Stimulated activated CD4-positive, alpha-beta T cell treated with anti-CD3 and anti-CD28 coated beads, Interleukin-2, amount 100 ng/mL, for 24 hours (primary cell): ENCODE measurements at regions not wholly inside any gene's neighbourhood (a gene's known extent, or its start where the extent isn't known, plus 50 kb on each side); places are given as distances from the start of the nearest gene placed in this dataset.
A peak's percentile ranks its signal among the peaks of the same experiment; 100 is the strongest.
"Not testable (repeated sequence)": the region's sequence is repeated elsewhere in the genome, so short reads cannot be mapped to it uniquely, and the experiment has no call there.

Experiments used
- DNase-seq, 2 donors: peaks; one replicate each; pipeline ENCODE4 v3.0.0-alpha.2; 2020

DNA sequence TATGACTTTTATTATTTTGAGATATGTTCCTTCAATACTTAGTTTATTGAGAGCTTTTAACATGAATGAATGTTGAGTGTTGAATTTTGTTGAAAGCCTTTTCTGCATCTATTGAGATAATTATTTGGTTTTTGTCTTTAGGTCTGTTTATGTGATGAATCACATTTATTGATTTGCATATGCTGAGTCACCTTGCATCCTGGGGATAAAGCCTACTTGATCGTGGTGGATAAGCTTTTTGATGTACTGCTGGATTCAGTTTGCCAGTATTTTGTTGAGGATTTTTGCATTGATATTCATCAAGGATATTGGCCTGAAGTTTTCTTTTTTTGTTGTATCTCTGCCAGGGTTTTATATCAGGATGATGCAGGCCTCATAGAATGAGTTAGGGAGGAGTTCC lies 106.5 kb upstream of the DAZL start:
- DNase-seq: not testable (repeated sequence)

DNA sequence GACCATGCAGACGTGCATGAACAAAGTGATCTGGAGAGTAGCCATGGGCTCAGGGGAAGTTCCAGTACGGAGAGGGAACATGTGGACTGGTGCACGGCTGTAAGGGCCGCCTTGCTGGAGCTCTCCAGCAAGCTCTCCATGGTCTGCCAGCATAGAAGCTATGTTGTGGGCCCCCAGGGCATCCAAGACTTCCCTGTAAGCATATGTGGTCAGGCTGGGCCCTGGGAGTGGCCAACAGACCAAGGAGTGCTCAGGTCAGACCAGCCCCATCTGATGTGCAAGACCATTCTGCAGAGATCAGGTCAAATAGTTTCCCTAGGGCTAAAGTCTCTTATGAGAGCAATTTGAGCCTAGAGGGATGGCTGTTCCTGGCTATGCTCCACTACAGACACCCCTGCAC lies 110.1 kb upstream of the DAZL start:
- DNase-seq: no peak

DNA sequence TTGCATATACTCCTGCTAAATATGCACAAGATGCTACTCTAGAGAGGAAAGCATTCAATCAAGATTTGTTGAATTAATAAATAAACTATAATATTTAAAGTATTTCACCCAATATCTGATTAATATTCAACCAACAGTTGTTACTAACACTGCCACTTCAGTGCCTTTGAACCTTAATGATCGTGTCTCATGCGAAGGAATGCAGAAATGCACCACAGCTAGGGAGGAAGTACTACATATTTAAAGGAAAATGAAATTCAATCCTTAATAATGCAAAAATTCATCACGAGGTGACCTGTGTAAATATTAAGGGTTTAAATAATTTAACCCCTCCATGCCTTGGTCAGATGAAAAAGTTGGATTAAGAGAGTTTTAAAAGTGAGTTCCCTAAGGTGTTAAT lies 114.2 kb upstream of the DAZL start:
- no peak for DNase-seq

DNA sequence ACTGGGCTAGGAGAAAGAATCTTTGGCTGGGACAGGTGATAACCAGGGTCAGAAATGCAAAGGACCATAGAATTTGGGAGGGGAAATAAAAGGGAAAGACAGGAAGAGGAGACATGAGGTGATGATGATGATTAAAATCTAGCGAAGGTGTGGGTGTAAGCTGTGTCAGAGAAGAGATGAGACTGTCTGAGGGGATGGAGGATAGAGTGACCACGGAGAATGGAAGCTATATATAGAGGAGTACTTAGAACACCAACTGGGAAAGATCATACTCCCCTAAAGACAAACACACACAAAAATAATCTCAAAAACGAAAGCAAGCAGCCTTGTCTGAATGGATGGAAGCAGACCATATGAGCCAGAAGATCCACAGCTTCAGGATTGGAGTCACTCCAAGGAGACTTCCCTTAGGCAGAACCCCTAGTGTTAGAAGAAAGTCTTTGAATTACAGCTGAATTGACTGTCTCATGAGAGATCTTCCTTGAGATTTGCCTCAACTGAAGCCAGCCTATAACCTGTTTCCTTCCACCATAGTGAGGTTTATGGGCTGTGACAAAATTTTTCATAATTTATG lies 115.2 kb upstream of the DAZL start:
- DNase-seq: no peak

DNA sequence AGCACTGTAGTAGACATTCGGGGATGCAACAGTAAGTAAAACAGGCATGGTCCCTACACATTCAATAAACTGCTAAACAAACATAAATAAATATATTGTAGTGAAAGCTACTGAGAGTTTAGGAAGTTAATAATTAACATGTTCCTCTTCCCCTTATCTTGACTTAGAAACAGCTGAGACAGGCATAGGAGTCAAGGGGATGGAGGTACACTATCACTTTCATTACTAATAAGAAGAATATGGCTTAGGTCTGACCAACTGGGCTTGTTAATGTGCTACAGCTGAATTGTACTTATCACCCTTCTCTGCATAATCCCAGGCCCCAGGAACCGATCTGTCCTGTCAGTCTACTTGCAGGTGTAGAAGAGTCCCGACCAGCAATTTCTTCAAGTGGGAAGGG lies 116.3 kb upstream of the DAZL start:
- DNase-seq: no peak

DNA sequence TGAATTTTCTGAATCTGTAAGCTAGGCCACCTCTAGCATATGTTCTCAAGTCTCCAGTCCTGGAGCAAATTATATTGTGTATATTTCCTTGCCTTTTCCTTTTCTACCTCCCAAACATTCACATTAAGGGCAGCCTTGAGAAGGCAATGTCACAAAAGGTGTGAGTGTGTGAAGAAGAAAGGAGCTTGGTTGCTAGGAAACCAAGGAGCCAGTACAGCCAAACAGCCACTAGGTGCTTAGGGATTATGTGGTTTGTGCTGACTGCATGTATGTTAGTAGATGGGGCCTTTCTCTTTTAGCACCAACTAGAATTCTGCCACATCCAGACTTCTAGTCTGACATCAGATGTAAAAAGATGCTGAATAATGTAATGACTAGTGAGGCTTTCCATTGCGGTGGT lies 118.8 kb upstream of the DAZL start:
- no peak for DNase-seq

DNA sequence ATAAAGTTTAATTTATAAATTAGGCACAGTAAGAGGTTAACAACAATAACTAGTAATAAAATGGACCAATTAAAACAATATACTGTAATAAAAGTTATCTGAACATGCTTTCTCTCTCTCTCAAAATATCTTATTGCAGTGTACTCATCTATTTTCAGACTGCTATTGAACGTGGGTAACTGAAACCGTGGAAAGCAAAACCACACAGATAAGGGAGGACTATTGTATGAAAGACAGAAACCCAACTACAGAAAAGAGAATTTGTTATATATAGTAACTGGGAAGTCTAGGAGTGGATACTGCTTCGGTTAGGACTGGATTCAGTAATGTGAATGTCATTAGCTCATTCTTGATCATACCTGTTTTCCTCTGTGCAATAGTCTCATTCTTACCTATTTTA lies 119.3 kb upstream of the DAZL start:
- DNase-seq: no peak

DNA sequence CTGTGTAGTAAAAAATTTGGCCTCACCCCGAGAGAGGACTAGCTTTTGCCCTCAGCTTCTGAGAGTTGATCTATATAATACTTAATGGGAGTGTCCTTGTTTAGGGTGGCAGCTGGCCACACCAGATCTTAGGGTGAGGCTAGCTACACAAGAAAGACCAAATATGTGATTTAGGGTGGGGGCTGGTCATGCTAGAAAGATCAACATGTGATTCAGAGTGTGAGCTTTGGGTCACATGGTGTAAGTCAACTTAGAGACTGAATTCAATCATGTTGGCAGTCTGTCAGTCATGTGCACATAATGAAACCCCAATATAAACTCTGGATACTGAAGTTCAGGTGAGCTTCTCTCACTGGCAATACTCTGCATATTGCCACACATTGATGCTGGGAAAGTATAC lies 120.7 kb upstream of the DAZL start:
- no peak for DNase-seq

DNA sequence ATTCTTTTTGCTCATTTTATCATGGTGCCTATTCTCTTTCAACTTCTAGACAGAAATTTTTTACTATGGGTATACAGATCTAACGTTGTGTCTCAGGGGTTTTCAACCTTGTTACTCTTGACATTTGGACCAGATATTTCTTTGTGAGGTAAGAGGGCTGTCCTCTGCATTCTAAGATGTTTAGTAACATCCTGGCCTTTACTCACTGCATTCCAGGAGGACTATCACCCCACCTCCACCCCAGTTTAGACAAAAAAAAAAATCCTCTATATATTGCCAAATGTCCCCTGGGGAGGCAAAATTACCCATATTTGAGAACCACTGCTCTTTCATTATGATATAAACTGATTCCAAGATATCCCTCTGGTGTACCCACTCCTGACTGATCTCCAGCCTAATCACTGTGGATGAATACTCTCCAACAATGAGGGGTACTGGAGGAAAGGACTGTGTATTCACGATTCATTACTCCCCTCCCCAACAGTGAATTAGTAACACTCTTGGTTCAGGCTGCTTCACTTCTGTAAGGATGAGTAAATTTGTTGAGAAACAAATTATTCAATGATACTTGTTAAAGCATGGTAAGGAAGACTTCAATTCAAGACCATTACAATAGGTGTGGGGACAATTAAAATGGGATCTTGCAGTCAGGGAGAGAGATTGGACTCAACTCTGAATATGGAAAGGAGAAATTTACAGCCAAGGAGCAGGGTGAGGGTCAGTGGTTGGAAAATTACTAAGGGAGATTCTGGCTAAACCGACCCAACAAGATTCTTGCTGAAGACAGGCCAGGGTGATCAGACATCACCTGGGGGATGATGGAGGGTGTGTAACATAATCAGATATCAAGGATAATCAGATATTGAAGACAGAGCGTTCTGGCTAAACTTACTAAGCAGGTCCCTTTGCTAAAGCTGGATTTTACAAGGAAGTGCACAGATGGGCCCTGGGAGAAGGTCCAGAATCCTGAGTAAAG lies 123.8 kb upstream of the DAZL start:
- no peak for DNase-seq

DNA sequence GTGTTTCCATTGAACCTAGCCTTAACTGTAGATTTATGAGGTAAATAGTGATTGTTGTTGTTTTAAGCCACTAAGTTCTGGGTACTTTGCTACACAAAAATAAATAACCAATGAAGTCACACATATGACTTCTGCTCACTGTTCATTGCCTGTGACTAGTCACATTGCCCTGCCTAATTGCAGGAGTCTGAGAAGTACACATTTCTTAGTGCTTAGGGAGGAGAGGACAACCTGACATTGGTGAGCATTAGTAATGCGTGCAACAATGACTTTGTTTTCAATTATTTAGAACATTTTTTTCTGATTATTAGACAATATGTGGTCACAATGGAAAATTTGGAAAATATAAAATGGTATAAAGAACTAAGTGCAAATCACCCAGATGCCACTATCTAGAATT lies 133.2 kb upstream of the DAZL start:
- DNase-seq: no peak

DNA sequence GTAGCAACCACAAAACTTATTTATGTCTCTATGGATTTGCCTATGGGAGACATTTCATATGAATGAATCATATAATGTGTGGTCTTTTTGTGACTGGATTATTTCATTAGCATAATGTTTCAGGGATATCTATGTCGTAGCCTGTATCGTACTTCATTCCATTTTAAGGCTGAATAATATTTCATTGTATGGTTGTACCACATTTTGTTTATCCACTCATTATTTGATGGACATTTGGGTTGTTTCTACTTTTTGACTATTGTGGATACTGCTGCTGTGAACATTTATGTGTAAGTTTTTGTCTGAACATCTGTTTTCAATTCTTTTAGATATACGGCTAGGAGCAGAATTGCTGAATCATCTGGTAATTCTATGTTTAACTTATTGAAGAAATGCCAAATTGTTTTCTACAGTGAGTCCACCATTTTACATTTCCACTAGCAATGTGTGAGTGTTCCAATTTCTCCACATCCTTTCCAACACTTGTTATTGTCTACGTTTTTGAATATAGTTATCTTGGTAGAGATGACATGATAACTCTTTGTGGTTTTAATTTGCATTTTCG lies 134.4 kb upstream of the DAZL start:
- no peak for DNase-seq

DNA sequence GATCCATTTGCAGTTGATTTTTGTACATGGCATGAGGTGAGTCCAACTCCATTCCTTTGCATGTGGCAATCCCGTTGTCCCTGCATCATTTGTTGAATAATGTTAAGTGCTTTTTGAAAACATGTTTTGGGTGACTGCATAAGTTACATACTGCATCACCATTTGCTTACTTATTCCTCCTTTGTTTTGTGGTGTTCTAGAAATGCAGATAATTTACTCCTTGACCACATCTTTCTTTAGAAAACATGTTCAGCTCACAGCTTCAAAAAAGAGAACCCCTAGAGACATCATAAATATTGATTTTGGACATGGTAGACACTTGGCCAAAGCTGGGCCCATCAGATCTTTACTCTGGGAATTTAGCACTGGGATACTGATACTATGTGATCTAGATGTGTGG lies 135.3 kb upstream of the DAZL start:
- no peak for DNase-seq

DNA sequence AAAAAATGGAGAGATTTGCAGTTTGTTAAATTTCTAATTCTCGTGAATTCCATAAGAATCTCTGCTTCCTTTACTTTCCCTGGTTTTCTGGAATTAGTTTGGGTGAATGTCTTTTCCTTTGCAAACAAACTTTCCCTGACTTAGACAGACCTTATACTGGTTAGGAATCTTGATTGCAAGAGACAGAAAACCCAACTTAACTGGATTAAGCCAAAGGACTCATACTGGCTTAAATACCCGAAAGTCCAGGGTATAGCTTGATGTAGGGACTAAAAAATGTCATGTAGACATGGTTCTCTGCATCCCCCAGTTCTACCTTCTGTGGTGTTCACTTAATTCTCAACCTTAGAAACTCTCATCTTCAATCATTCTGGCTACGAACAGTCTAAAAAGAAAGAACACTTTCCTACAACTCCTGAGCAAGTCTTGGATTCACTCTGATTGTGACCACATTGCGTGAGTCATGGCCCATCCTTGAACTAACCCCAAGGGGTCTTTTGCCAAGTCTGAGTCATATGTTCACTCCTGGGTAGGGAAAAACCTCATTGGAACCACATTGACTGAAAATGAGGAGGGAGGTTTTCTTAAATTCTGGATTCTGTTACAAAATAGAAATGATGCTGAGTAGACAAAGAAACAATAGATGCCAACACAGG lies 136.0 kb upstream of the DAZL start:
- peak in 1 of 2 donors; percentile 22 for DNase-seq

DNA sequence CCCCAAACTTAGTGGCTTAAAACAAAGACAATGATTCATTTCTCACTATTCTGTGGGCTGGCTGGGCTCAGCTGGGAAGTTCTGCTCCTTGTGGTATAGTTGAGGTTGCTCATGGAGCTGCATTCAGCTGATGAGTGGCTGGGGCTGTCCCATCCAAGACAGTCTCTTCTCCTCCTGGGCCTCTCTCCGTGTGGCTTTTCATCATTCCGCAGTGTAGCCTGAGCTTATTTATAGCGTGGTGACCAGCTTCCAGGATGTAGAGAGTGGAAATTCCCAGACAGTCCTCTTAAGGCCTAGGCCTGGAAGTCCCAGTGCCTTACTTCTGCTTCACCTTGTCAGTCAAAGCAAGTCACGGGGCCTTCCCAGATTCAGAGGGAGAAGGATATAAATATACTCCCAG lies 136.7 kb upstream of the DAZL start:
- DNase-seq: peak in 1 of 2 donors; percentile 27

DNA sequence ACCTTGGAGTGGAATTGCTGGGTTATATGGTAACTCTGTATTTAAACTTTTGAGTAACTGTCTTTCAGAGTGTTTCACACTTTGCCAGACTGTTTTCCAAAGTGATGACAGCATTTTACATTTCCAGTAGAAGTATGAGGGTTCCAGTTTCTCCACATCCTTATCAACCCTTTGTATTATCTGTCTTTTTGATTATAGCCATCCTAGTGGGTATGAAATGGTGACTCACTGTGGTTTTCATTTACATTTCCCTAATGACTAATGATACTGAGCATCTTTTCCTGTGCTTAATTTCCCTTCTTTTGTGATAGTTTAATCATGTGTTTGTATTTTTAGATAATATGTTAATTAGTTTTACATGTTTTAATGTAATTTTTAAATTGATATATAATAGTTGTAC lies 138.1 kb upstream of the DAZL start:
- DNase-seq: no peak

DNA sequence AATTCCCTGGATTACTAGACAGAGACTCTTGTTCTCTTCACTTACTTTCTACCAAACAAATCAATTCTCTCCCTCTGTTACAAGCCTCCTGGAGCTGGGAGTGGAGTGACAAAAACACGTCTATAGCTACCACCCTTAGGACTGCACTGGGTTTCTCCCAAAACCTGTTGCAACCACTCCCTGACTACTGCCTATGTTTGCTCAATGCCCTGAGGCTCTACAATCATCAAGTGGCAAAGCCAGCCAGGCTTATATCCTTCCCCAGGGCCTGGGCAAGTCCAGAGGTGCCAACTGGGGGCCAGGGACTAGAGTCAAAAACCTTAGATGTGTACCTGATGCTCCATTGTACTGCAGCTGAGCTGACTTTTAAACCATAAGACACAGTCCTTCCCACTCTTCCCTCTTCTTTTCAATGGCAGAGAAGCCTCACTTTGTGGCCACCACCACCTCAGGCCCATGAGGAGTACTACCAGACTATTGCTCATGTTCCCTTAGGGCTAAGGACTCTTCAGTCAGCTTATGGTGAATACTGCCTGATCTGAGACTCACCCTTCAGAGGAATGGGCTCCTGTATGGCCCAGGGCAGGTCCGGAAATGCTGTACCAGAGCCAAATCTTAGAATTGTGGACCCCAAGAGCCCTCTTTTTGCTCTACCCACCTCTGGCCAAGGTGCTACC lies 125.4 kb upstream of the PLCL2 start:
- DNase-seq: no peak

DNA sequence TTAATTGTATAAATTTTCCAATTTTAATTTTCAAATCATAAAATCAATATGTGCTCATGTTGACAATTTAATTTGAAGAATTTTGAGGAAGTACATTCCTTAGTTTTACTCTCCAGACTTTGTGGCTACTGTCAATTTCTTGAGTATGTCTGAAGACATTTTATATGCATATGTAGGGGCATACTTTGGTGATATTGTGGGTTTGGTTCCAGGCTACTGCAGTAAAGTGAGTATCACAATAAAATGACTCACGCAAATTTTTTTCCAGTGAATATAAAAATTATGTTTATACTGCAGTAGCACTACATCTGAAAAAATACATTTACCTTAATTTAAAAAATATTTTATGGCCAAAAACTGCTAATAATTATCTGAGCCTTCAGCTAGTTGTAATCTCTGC lies 123.2 kb upstream of the PLCL2 start:
- no peak for DNase-seq

DNA sequence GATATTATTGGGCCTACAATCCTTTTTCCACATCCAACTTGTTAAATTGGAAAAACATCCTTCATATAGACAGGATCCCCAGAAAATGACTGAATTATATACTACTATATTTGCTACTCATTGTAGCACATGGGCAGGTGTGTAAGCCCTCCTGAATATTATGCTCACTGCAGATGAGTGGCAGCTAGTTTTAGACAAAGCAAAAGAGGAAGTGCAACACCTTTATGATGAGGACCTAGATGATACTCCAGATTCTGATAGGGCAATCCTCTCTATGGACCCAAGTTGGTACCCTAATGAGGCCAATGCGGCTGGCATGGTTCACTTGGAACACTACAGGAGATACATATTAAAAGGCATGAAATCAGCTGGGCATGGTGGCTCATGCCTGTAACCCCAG lies 119.1 kb upstream of the PLCL2 start:
- no peak for DNase-seq

DNA sequence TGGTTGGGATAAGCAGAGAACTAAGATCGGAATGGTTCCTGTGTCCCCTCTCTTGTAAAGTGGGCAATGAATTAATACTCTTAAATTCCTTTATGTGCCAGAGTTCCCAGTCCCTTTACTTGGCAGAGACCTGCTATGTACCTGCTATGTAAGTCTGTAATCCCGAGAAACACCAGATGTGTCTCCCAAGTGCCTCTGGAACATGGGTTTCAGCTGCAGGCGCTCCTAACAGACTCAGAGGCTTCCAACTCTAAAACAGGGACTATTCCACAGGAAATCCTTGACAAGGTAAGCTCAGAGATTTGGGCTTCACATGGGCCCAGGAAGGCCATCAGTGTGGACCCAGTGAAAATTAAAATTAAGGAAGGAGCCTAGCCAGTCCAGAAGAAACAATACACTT lies 117.7 kb upstream of the PLCL2 start:
- DNase-seq: no peak

DNA sequence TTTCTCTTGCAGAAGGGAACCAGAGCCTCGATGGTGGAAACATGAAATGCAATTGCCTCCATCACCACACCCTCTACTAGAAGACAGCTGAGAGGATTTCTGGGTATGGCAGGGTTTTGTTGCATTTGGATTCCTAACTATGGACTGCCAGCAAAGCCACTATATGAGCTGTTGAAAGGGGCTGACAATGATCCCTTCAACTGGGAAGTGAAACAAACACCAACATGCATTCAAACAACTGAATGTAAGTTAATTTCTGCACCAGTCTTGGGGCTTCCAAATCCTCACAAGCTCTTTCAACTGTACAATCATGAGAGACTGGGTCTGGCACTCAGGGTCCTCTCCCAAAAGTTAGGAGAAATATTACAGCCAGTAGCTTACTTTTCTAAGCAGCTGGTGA lies 116.7 kb upstream of the PLCL2 start:
- no peak for DNase-seq

DNA sequence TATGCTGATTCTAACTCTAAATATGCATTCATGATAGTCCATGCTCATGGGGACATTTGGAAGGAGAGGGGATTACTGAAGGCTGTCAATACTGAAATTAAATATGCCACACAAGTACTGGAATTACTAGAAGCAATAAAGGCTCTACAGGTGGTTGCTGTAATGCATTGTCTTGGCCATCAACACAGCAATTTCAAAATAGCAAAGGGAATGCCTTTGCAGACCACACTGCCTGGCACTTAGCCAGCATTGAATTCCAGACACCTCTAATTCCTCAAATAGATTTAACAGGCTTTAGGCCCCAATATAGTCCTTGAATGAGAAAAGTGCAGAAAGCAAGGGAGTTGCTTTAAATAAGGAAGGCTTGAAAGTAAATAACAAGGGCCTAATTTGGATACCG lies 115.8 kb upstream of the PLCL2 start:
- no peak for DNase-seq

DNA sequence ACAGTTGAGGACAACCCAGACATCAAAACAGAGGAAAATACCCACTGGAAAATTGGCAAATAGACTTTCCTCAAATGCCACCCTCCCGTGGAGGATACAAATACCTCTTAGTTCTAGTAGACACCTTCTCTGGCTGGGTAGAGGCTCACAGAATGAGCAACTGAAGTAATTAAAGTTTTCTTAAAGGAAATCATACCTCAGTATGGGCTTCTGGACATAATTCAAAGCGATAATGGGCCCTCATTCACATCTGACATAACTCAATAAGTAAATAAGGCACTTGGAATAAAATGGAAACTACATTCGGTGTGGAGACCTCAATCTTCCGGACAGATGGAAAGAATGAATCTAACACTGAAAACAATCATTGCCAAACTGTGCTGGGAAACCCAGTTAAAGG lies 115.2 kb upstream of the PLCL2 start:
- DNase-seq: no peak

DNA sequence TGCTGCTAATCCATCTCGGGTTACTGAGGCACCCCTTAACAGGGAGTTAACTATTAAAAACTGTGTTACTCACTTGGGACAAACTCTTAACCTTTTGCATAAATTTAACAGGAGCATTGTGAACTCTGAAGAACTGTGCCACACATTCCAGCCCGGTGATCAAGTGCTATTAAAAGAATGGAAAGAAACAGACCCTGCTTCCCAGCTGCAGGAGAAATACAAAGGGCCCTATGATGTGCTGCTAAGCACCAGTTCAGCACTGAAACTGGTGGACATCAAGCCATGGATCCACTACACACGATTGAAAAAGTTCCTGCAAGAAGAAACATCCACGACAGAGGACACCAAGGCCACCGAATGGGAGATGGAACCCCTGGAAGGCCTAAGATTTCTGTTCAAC lies 114.7 kb upstream of the PLCL2 start:
- DNase-seq: no peak
